ENCODE measurements at regions not wholly inside any gene's neighbourhood (a gene's known extent, or its start where the extent isn't known, plus 50 kb on each side); places are given as distances from the start of the nearest gene placed in this dataset.

- H3K9me3 ChIP-seq: no peaks in the 10 kb centered on the region
- ChIA-PET CTCF (no interaction called here), POLR2A (no interaction called here)
- ATAC-seq: no peak
- H3K4me1 ChIP-seq: no peaks in the 10 kb centered on the region
- H3K4me2 ChIP-seq: no peak overlapping the region
- no peak overlapping the region for H3K27ac ChIP-seq
- no peak for FAIRE-seq
- DNase-seq (ENCODE audit: low read depth in 1 of 2, low spot score in 1 of 2): no peak
- 40% methylated on average over 5 of the region's 5 CpGs for WGBS (ENCODE audit: missing lambda C conversion rate)
- H3K4me3 ChIP-seq: no peak overlapping the region
- no peak for TF ChIP-seq HOXB13 (CRISPR knock-in tag; IDR thresholded peaks at IDR 0.05; ENCODE audit: low read depth)
- no peak for TF ChIP-seq HMGXB4 (CRISPR knock-in tag; IDR thresholded peaks at IDR 0.05; ENCODE audit: borderline replicate concordance)
- no peak for TF ChIP-seq ELK1 (IDR thresholded peaks at IDR 0.05; ENCODE audit: low read depth, low read length)
- TF ChIP-seq CEBPB (IDR thresholded peaks at IDR 0.05): no peak
- TF ChIP-seq BHLHE40 (IDR thresholded peaks at IDR 0.05; ENCODE audit: low read depth, low read length): no peak
- no peak for TF ChIP-seq KDM5A (IDR thresholded peaks at IDR 0.05)
- no peak for TF ChIP-seq CHD4 (IDR thresholded peaks at IDR 0.05; ENCODE audit: borderline replicate concordance)
- no peak for TF ChIP-seq EHMT2 (IDR thresholded peaks at IDR 0.05; ENCODE audit: low read depth)
Measured at GRCh38 chr2:59005836-59006615, 764.9 kb upstream of the FANCL start.

DNA sequence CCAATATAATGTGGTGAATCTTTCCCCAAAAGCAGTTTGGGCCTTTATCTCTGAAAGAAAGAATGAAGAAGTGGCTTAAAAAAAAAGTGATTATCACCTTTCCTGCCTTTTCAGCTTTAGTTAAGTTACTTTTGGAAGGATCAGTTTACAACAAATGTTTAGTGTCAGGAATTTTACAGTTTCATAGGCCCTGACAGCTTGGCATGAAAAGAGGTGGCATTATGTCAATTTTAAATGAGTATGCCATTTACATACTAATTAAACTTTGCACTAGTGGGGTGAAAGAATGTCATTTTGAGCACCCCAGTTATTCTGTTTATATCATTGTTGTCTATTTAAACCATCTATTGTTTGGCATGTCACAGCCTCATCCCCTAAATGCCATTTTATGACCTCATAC, 763.5 kb upstream of the FANCL start:
- Histone ChIP-seq H3K27ac (no peak overlapping the region), H3K9me3 (no peaks in the 10 kb centered on the region), H3K4me2 (no peak overlapping the region), H3K4me3 (no peak overlapping the region), H3K4me1 (no peaks in the 10 kb centered on the region)
- CTCF ChIA-PET: no interaction called here
- ATAC-seq: no peak
- DNase-seq (ENCODE audit: low read depth in 1 of 2, low spot score in 1 of 2): no peak
- FAIRE-seq: no peak
- POLR2A ChIA-PET: no interaction called here
- TF ChIP-seq EP300 (IDR thresholded peaks at IDR 0.05) (no peak), MAX (IDR thresholded peaks at IDR 0.05) (no peak), FOSL2 (IDR thresholded peaks at IDR 0.05) (no peak), FOSL2 (CRISPR knock-in tag; IDR thresholded peaks at IDR 0.05) (no peak), E2F6 (IDR thresholded peaks at IDR 0.05; ENCODE audit: borderline replicate concordance, low read depth) (no peak), ZC3H11A (IDR thresholded peaks at IDR 0.05) (no peak), POLR2AphosphoS2 (conservative IDR thresholded peaks at IDR 0.05; ENCODE audit: low read length) (no peak), ZFP36 (IDR thresholded peaks at IDR 0.05; ENCODE audit: borderline replicate concordance, partially characterized antibody) (no peak), PBX3 (IDR thresholded peaks at IDR 0.05) (no peak), ESRRA (IDR thresholded peaks at IDR 0.05; ENCODE audit: borderline replicate concordance, low read length) (no peak), CEBPB (IDR thresholded peaks at IDR 0.05) (no peak), KDM1A (IDR thresholded peaks at IDR 0.05; ENCODE audit: low read depth) (no peak)
- TF ChIP-seq, protein P1, sequence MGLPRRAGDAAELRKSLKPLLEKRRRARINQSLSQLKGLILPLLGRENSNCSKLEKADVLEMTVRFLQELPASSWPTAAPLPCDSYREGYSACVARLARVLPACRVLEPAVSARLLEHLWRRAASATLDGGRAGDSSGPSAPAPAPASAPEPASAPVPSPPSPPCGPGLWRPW (IDR thresholded peaks at IDR 0.05): no peak

Measured in A549 (cell line).